ENCODE measurements at regions not wholly inside any gene's neighbourhood (a gene's known extent, or its start where the extent isn't known, plus 50 kb on each side); places are given as distances from the start of the nearest gene placed in this dataset.
"Not testable (repeated sequence)": the region's sequence is repeated elsewhere in the genome, so short reads cannot be mapped to it uniquely, and the experiment has no call there.

- DNase-seq, result no peak
Observed at GRCh38 chr16:61165797-61166196, 870.4 kb downstream of the CDH8 start.

- no peak for DNase-seq
Observed at GRCh38 chr16:61150351-61150750, 885.9 kb downstream of the CDH8 start.

GRCh38 chr16:61149709-61150108 is 886.5 kb downstream of the CDH8 start:
- no peak for DNase-seq

GRCh38 chr16:61148930-61149329 is 887.3 kb downstream of the CDH8 start:
- DNase-seq, result no peak

GRCh38 chr16:61146429-61146828 is 889.8 kb downstream of the CDH8 start:
- DNase-seq, result no peak

GRCh38 chr16:61131447-61131846 is 904.8 kb downstream of the CDH8 start:
- DNase-seq, result no peak

GRCh38 chr16:61128545-61129323 is 907.5 kb downstream of the CDH8 start:
- DNase-seq, result no peak

- no peak for DNase-seq
Observed at GRCh38 chr16:61105544-61105943, 930.7 kb downstream of the CDH8 start.

- no peak for DNase-seq
Observed at GRCh38 chr16:61098505-61098904, 937.7 kb downstream of the CDH8 start.

- not testable (repeated sequence) for DNase-seq
Observed at GRCh38 chr16:61091300-61091699, 944.9 kb downstream of the CDH8 start.

- DNase-seq, result no peak
Observed at GRCh38 chr16:61083711-61084110, 952.5 kb downstream of the CDH8 start.

- DNase-seq, result no peak
Observed at GRCh38 chr16:61074324-61074723, 961.9 kb downstream of the CDH8 start.

GRCh38 chr16:61057635-61058034 is 978.6 kb downstream of the CDH8 start:
- DNase-seq, result no peak

GRCh38 chr16:61050547-61050946 is 985.7 kb downstream of the CDH8 start:
- no peak for DNase-seq

- no peak for DNase-seq
Observed at GRCh38 chr16:61045931-61046330, 990.3 kb downstream of the CDH8 start.

GRCh38 chr16:61042737-61043136 is 993.5 kb downstream of the CDH8 start:
- no peak for DNase-seq

- DNase-seq, result no peak
Observed at GRCh38 chr16:61030616-61031015, 1005.6 kb downstream of the CDH8 start.

GRCh38 chr16:61024180-61024900 is 1011.9 kb downstream of the CDH8 start:
- no peak for DNase-seq

GRCh38 chr16:61014869-61015268 is 1021.4 kb downstream of the CDH8 start:
- DNase-seq, result no peak

GRCh38 chr16:61007694-61008093 is 1028.5 kb downstream of the CDH8 start:
- no peak for DNase-seq

- DNase-seq, result no peak
Observed at GRCh38 chr16:61005952-61006351, 1030.3 kb downstream of the CDH8 start.

- DNase-seq, result no peak
Observed at GRCh38 chr16:61002479-61003204, 1033.6 kb downstream of the CDH8 start.

- no peak for DNase-seq
Observed at GRCh38 chr16:60991886-60992285, 1044.4 kb downstream of the CDH8 start.
